Transverse colon (tissue), 4 donors: ENCODE measurements at regions not wholly inside any gene's neighbourhood (a gene's known extent, or its start where the extent isn't known, plus 50 kb on each side); places are given as distances from the start of the nearest gene placed in this dataset.

Experiments
- DNase-seq: peaks from one replicate; pipeline ENCODE4 v3.0.0-alpha.2; 2019
- H3K27ac ChIP-seq, 4 donors: fragments of 200-600 bp; sonication (generic); 2 replicates each; pipeline ENCODE4 v1.5.1; 2016 to 2018; ENCODE audit warnings: inconsistent platforms in 4 of 4
- H3K27me3 ChIP-seq: fragments of 200-600 bp; sonication (generic); 2 replicates; pipeline ENCODE4 v1.5.1; 2017; ENCODE audit warnings: inconsistent platforms
- H3K36me3 ChIP-seq, 4 donors: fragments of 200-600 bp; sonication (generic); 2 replicates each; pipeline ENCODE4 v1.5.1; 2017 to 2019; ENCODE audit warnings: inconsistent platforms in 4 of 4
- H3K4me1 ChIP-seq, 4 donors: fragments of 200-600 bp; sonication (generic); 2 replicates each; pipeline ENCODE4 v1.5.1; 2017 to 2020; ENCODE audit warnings: inconsistent platforms in 4 of 4
- H3K4me3 ChIP-seq, 4 donors: fragments of 200-600 bp; sonication (generic); 1 replicate in 1 of 4; 2 replicates in 3 of 4; pipeline versions ENCODE4 v1.5.1 to v1.6.1; 2017 to 2019; ENCODE audit warnings: inconsistent platforms in 4 of 4
- H3K9me3 ChIP-seq, 2 donors: fragments of 200-600 bp; sonication (generic); 2 replicates each; pipeline ENCODE4 v1.5.1; 2017 to 2019; ENCODE audit warnings: inconsistent platforms in 2 of 2
- CTCF ChIP-seq, 5 experiments: fragments of 200-600 bp in 3 of 5; fragments of 450-650 bp in 2 of 5; sonication (generic) in 3 of 5; IDR thresholded peaks; 1 replicate in 2 of 5; 2 replicates in 3 of 5; pipeline ENCODE4 v1.5.1; 2016 to 2017; ENCODE audit warnings: antibody characterized with exemption in 5 of 5, inconsistent platforms in 3 of 5, mild to moderate bottlenecking in 2 of 5, moderate library complexity in 1 of 5
- EP300 ChIP-seq: sonication (generic); formaldehyde crosslinking; IDR thresholded peaks from one replicate; pipeline ENCODE4 v1.6.1; 2017; ENCODE audit warnings: antibody characterized with exemption, low read depth
- POLR2A ChIP-seq: fragments of 450-650 bp; IDR thresholded peaks from one replicate; pipeline ENCODE4 v1.6.1; 2016; ENCODE audit warnings: antibody characterized with exemption, mild to moderate bottlenecking, moderate library complexity
- POLR2AphosphoS5 ChIP-seq, 3 donors: sonication (generic); formaldehyde crosslinking; IDR thresholded peaks; one replicate each; pipeline ENCODE4 v1.6.1; 2016; ENCODE audit warnings: antibody characterized with exemption in 3 of 3
- WGBS, 2 donors: methylation state at CpG; one replicate each; pipeline ENCODE4 v1.1.5; 2018; ENCODE audit warnings: low coverage in 1 of 2; 5-methylcytosine and 5-hydroxymethylcytosine counted together
- in situ Hi-C, 4 donors: fragments of 200-750 bp; cut with MboI; loops; one replicate each; pipeline versions ENCODE4 v1.15.0 to v1.15.1; 2017; ENCODE audit warnings: low sequenced_read_pairs in 3 of 4, low pct_ligation_motif_present in 1 of 4, low pct_unique_long_range_greater_than_20kb in 1 of 4
- intact Hi-C: fragments of 100-400 bp; cut with DNase I; formaldehyde crosslinking; loops from one replicate; pipeline ENCODE4 v1.15.1; 2023; ENCODE audit warnings: low total_unique reads

- Histone ChIP-seq H3K9me3 (no peaks in the 10 kb centered on the region), H3K36me3 (no peaks in the 10 kb centered on the region), H3K4me1 (no peaks in the 10 kb centered on the region), H3K27me3 (no peaks in the 10 kb centered on the region), H3K4me3 (no peak overlapping the region), H3K27ac (no peak overlapping the region)
- no peak for DNase-seq
- 59 to 71% methylated on average over 3 of the region's 3 CpGs for WGBS, 2 donors
- intact Hi-C loops (no loop called here), in situ Hi-C loops (no loop called here)
- TF ChIP-seq EP300 (no peak), CTCF (IDR thresholded peaks at IDR 0.05) (no peak), POLR2AphosphoS5 (IDR thresholded peaks at IDR 0.05) (no peak), POLR2A (no peak)
These were observed 269.1 kb upstream of the SORCS1 start for GRCh38 chr10:107433605-107434004.

GRCh38 chr10:107430446-107430845 lies 265.9 kb upstream of the SORCS1 start:
- 80 to 85% methylated on average over 2 to 6 of the region's 6 CpGs for WGBS, 2 donors

GRCh38 chr10:107427016-107427415 lies 262.5 kb upstream of the SORCS1 start:
- DNase-seq, result no peak
- Histone ChIP-seq H3K4me3 (no peak overlapping the region), H3K9me3 (no peaks in the 10 kb centered on the region), H3K27ac (no peak overlapping the region), H3K4me1 (no peaks in the 10 kb centered on the region), H3K27me3 (no peaks in the 10 kb centered on the region), H3K36me3 (no peaks in the 10 kb centered on the region)
- 77 to 79% methylated on average over 5 of the region's 5 CpGs for WGBS, 2 donors
- in situ Hi-C loops (no loop called here), intact Hi-C loops (no loop called here)
- TF ChIP-seq EP300, result no peak
- TF ChIP-seq POLR2AphosphoS5 (IDR thresholded peaks at IDR 0.05), result no peak
- TF ChIP-seq CTCF (IDR thresholded peaks at IDR 0.05), result no peak
- TF ChIP-seq POLR2A, result no peak

More at GRCh38 chr10:107430446-107430845, 265.9 kb upstream of the SORCS1 start:
- Histone ChIP-seq H3K36me3 (no peaks in the 10 kb centered on the region), H3K4me1 (no peaks in the 10 kb centered on the region), H3K4me3 (no peak overlapping the region), H3K27me3 (no peaks in the 10 kb centered on the region), H3K9me3 (no peaks in the 10 kb centered on the region), H3K27ac (no peak overlapping the region)
- in situ Hi-C loops, result no loop called here
- intact Hi-C loops, result no loop called here
- TF ChIP-seq EP300 (no peak), POLR2A (no peak)
- no peak for DNase-seq

- Histone ChIP-seq H3K4me1 (no peaks in the 10 kb centered on the region), H3K27me3 (no peaks in the 10 kb centered on the region), H3K4me3 (no peak overlapping the region), H3K36me3 (no peaks in the 10 kb centered on the region), H3K9me3 (no peaks in the 10 kb centered on the region), H3K27ac (no peak overlapping the region)
- 68 to 76% methylated on average over 9 of the region's 9 CpGs for WGBS, 2 donors
- in situ Hi-C loops, result no loop called here
- intact Hi-C loops, result no loop called here
- no peak for DNase-seq
- TF ChIP-seq CTCF (IDR thresholded peaks at IDR 0.05) (no peak), POLR2AphosphoS5 (IDR thresholded peaks at IDR 0.05) (no peak), EP300 (no peak), POLR2A (no peak)
These were observed 261.5 kb upstream of the SORCS1 start for GRCh38 chr10:107425931-107426553.

- no peaks in the 10 kb centered on the region for H3K36me3 ChIP-seq
- intact Hi-C loops (no loop called here), in situ Hi-C loops (no loop called here)
- H3K4me1 ChIP-seq, result no peaks in the 10 kb centered on the region
- no peaks in the 10 kb centered on the region for H3K9me3 ChIP-seq
- no peak overlapping the region for H3K27ac ChIP-seq
- no peak for DNase-seq
- WGBS, 2 donors, result 96% methylated on average over 5 of the region's 5 CpGs
- no peaks in the 10 kb centered on the region for H3K27me3 ChIP-seq
- H3K4me3 ChIP-seq, result no peak overlapping the region
- TF ChIP-seq POLR2A (no peak), CTCF (IDR thresholded peaks at IDR 0.05) (no peak), EP300 (no peak), POLR2AphosphoS5 (IDR thresholded peaks at IDR 0.05) (no peak)
These were observed 260.1 kb upstream of the SORCS1 start for GRCh38 chr10:107424628-107425027.
